ENCODE measurements at regions not wholly inside any gene's neighbourhood (a gene's known extent, or its start where the extent isn't known, plus 50 kb on each side); places are given as distances from the start of the nearest gene placed in this dataset.

GRCh38 chr12:118521036-118521370, 144.6 kb downstream of the SUDS3 start:
- TF ChIP-seq, protein P1, sequence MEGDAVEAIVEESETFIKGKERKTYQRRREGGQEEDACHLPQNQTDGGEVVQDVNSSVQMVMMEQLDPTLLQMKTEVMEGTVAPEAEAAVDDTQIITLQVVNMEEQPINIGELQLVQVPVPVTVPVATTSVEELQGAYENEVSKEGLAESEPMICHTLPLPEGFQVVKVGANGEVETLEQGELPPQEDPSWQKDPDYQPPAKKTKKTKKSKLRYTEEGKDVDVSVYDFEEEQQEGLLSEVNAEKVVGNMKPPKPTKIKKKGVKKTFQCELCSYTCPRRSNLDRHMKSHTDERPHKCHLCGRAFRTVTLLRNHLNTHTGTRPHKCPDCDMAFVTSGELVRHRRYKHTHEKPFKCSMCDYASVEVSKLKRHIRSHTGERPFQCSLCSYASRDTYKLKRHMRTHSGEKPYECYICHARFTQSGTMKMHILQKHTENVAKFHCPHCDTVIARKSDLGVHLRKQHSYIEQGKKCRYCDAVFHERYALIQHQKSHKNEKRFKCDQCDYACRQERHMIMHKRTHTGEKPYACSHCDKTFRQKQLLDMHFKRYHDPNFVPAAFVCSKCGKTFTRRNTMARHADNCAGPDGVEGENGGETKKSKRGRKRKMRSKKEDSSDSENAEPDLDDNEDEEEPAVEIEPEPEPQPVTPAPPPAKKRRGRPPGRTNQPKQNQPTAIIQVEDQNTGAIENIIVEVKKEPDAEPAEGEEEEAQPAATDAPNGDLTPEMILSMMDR (IDR thresholded peaks at IDR 0.05) = no peak
- TF ChIP-seq POLR2A (IDR thresholded peaks at IDR 0.05) = no peak
